ENCODE measurements at regions not wholly inside any gene's neighbourhood (a gene's known extent, or its start where the extent isn't known, plus 50 kb on each side); places are given as distances from the start of the nearest gene placed in this dataset.

GRCh38 chr13:30091035-30091434 is 216.3 kb downstream of the KATNAL1 start:
- TF ChIP-seq POLR2AphosphoS5 (IDR thresholded peaks at IDR 0.05; ENCODE audit: low read depth, low read length) (no peak), GABPA (IDR thresholded peaks at IDR 0.05; ENCODE audit: low read depth) (no peak), CTCF (IDR thresholded peaks at IDR 0.05) (no peak), TAF1 (IDR thresholded peaks at IDR 0.05; ENCODE audit: borderline replicate concordance, low read depth, low read length) (no peak), PBX3 (IDR thresholded peaks at IDR 0.05) (no peak), REST (IDR thresholded peaks at IDR 0.05; ENCODE audit: low read depth, low read length) (no peak), RXRA (IDR thresholded peaks at IDR 0.05; ENCODE audit: borderline replicate concordance, low read depth) (no peak), RFX5 (IDR thresholded peaks at IDR 0.05; ENCODE audit: low read length) (no peak), USF1 (IDR thresholded peaks at IDR 0.05; ENCODE audit: borderline replicate concordance, low read depth) (no peak), SIN3A (IDR thresholded peaks at IDR 0.05; ENCODE audit: borderline replicate concordance, low read depth, low read length) (no peak), ELF1 (IDR thresholded peaks at IDR 0.05) (no peak), MAX (IDR thresholded peaks at IDR 0.05; ENCODE audit: low read depth) (no peak), EZH2phosphoT487 (IDR thresholded peaks at IDR 0.05; ENCODE audit: borderline replicate concordance, low read depth) (no peak), FOXM1 (IDR thresholded peaks at IDR 0.05; ENCODE audit: low read depth) (no peak)

Data from SK-N-SH (cell line).